Liver (tissue), 3 donors: ENCODE measurements at regions not wholly inside any gene's neighbourhood (a gene's known extent, or its start where the extent isn't known, plus 50 kb on each side); places are given as distances from the start of the nearest gene placed in this dataset.

Source experiments
- ATF3 ChIP-seq: IDR thresholded peaks from 2 replicates; pipeline ENCODE4 v1.6.1; 2016; ENCODE audit warnings: antibody characterized with exemption
- CTCF ChIP-seq: fragments of 150-350 bp; IDR thresholded peaks from 2 replicates; pipeline ENCODE4 v1.5.1; 2017; ENCODE audit warnings: improper control_type of control experiment, low read depth, low read length; ENCODE audit not compliant: missing input control
- GABPA ChIP-seq, 2 donors: IDR thresholded peaks in 1 of 2; conservative IDR thresholded peaks in 1 of 2; 2 replicates each; pipeline ENCODE4 v1.6.1; 2016; ENCODE audit warnings: antibody characterized with exemption in 2 of 2, mild to moderate bottlenecking in 1 of 2, moderate library complexity in 1 of 2
- MAX ChIP-seq: IDR thresholded peaks from 2 replicates; pipeline ENCODE4 v1.6.1; 2016; ENCODE audit warnings: antibody characterized with exemption
- RAD21 ChIP-seq, 2 donors: IDR thresholded peaks; 2 replicates each; pipeline ENCODE4 v1.6.1; 2016; ENCODE audit warnings: antibody characterized with exemption in 2 of 2, mild to moderate bottlenecking in 2 of 2
- RXRA ChIP-seq, 2 donors: IDR thresholded peaks; 2 replicates each; pipeline ENCODE4 v1.6.1; 2017 to 2018; ENCODE audit warnings: antibody characterized with exemption in 2 of 2, mild to moderate bottlenecking in 1 of 2
- TAF1 ChIP-seq: conservative IDR thresholded peaks from 2 replicates; pipeline ENCODE4 v1.6.1; 2016; ENCODE audit warnings: antibody characterized with exemption, mild to moderate bottlenecking
- donor health status: healthy.
- donor health status: healthy.

GRCh38 chr4:147370473-147370872 is 110.4 kb upstream of the EDNRA start:
- no peak for TF ChIP-seq GABPA (IDR thresholded peaks at IDR 0.05 in 1 of 2, conservative IDR thresholded peaks at IDR 0.05 in 1 of 2)
- no peak for TF ChIP-seq CTCF
- no peak for TF ChIP-seq TAF1
- no peak for TF ChIP-seq ATF3
- TF ChIP-seq RXRA (IDR thresholded peaks at IDR 0.05), result no peak
- no peak for TF ChIP-seq RAD21 (IDR thresholded peaks at IDR 0.05)
- no peak for TF ChIP-seq MAX
